CD4-positive, alpha-beta T cell treated with Interleukin-2 at 100 ng/mL for 4 hours (primary cell): ENCODE measurements at regions not wholly inside any gene's neighbourhood (a gene's known extent, or its start where the extent isn't known, plus 50 kb on each side); places are given as distances from the start of the nearest gene placed in this dataset.

Source experiments
- DNase-seq: peaks from one replicate; pipeline ENCODE4 v3.0.0-alpha.2; 2020; ENCODE audit warnings: low spot score

GRCh38 chrX:69083361-69083760 lies 81.9 kb downstream of the PJA1 start:
- DNase-seq, result no peak

- DNase-seq, result no peak
These were observed 82.5 kb downstream of the PJA1 start for GRCh38 chrX:69082753-69083150.

DNA sequence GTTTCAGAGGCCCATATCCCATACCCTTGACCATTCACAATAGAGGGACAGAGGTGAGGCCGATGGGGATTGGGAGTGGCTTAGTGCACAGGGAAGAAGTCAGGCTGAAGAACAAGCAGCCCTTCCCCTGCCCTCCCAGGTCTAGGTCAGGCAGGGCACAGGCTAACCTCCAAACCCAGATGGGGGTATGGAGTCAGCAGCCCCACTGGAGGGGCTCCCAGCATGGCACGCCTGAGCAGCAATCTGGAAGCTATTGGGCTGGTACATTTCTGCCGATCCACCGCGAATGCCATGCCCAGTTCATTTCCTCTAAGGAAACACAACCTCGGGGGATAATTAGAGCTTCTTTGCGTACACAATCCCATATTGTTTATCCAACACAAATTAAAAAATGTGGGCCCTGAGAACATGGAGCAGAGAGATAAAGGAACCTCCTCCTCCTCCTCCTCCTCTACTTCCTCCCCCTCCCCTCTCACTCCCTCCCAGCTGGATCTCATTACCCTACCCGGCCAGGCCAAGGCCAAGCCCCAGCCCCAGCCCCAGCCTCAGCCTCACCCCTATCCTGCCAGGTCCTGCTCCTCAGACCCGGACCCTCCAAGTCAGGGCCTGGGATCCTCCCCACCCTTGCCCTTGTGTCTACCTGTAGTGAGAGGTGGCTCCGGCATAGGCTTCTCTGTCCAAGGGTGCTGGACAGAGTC lies 83.0 kb downstream of the PJA1 start:
- DNase-seq, result no peak

GRCh38 chrX:69080855-69081465 lies 84.3 kb downstream of the PJA1 start:
- no peak for DNase-seq

GRCh38 chrX:69079268-69079667 lies 86.0 kb downstream of the PJA1 start:
- DNase-seq, result no peak

GRCh38 chrX:69077895-69078455 lies 87.3 kb downstream of the PJA1 start:
- DNase-seq, result no peak

GRCh38 chrX:69076088-69076487 lies 89.2 kb downstream of the PJA1 start:
- no peak for DNase-seq

- DNase-seq, result no peak
These were observed 90.5 kb downstream of the PJA1 start for GRCh38 chrX:69074726-69075125.

- DNase-seq, result no peak
These were observed 91.5 kb downstream of the PJA1 start for GRCh38 chrX:69073721-69074120.

DNA sequence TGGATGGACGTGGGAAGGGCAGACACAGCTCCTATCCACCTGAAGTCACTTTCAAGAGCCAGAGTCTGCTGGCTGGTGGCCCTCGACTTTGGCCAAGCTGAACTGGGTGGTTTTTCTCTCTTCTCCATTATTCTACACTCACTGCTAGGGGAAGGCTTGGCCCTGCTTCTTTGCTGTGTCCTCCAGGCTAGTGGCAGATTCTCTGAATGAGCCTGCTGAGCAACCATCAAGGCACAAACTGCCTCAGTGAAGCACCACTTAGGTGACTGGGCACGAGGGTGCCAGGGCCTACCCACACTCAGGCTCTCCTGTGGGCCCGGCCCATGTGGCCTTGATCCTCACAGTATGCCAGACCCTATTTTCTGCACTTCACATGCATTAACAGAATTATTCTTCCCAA lies 92.0 kb downstream of the PJA1 start:
- DNase-seq, result no peak

- DNase-seq, result no peak
These were observed 92.7 kb downstream of the PJA1 start for GRCh38 chrX:69072486-69073006.

DNA sequence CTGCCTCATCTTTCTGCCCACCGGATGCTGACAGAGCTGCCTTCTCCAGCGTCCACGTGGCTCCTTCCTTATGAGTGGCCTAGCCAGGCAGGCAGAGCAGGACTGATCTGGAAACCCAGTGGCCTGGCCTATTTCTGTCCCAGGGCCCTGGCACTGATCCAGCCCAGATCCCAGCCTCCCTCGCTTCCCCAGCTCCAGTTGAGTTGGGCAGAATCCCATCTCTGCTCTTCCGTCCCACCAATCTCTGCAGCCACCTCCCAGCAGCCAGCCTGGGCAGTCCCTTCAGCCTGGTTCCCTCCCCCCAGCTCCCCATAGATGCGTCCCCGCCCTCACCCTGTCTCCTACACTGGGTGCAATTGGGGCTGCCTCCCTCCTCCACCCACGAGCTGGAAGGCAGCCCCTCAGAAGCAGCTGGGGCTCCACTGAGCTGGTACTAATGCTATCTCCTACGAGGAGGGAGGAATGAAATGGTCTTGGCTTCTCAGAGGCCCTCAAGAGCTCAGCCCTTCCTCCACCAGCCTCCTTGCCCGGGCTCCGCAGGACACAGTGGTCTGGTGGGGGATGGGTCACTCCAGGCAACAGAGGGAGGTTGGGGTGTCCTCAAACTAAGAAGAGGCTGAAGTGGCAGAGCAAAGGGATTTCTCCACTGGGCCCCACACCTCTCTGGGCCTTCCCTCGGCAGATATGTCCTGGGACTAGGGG lies 94.2 kb downstream of the PJA1 start:
- DNase-seq, result no peak

- DNase-seq, result no peak
These were observed 95.4 kb downstream of the PJA1 start for GRCh38 chrX:69069876-69070275.

GRCh38 chrX:69069086-69069445 lies 96.2 kb downstream of the PJA1 start:
- no peak for DNase-seq

- DNase-seq, result no peak
These were observed 96.8 kb downstream of the PJA1 start for GRCh38 chrX:69068301-69069085.

GRCh38 chrX:69067841-69068240 lies 97.4 kb downstream of the PJA1 start:
- no peak for DNase-seq

- DNase-seq, result no peak
These were observed 98.2 kb downstream of the PJA1 start for GRCh38 chrX:69066966-69067525.

- DNase-seq, result no peak
These were observed 99.1 kb downstream of the PJA1 start for GRCh38 chrX:69066021-69066757.

- no peak for DNase-seq
These were observed 99.8 kb downstream of the PJA1 start for GRCh38 chrX:69065451-69065850.

- no peak for DNase-seq
These were observed 101.8 kb downstream of the PJA1 start for GRCh38 chrX:69063486-69063885.

GRCh38 chrX:69062493-69062892 lies 102.8 kb downstream of the PJA1 start:
- DNase-seq, result no peak
